GM21717 (cell line): ENCODE measurements at regions not wholly inside any gene's neighbourhood (a gene's known extent, or its start where the extent isn't known, plus 50 kb on each side); places are given as distances from the start of the nearest gene placed in this dataset.
"Not testable (repeated sequence)": the region's sequence is repeated elsewhere in the genome, so short reads cannot be mapped to it uniquely, and the experiment has no call there.

Experiments used
- ATAC-seq: cut with Tn5 transposase; IDR thresholded peaks from one replicate; pipeline ENCODE4 v1.9.1; 2021; ENCODE audit warnings: mild to moderate bottlenecking, moderate library complexity; ENCODE audit not compliant: unreplicated experiment

DNA sequence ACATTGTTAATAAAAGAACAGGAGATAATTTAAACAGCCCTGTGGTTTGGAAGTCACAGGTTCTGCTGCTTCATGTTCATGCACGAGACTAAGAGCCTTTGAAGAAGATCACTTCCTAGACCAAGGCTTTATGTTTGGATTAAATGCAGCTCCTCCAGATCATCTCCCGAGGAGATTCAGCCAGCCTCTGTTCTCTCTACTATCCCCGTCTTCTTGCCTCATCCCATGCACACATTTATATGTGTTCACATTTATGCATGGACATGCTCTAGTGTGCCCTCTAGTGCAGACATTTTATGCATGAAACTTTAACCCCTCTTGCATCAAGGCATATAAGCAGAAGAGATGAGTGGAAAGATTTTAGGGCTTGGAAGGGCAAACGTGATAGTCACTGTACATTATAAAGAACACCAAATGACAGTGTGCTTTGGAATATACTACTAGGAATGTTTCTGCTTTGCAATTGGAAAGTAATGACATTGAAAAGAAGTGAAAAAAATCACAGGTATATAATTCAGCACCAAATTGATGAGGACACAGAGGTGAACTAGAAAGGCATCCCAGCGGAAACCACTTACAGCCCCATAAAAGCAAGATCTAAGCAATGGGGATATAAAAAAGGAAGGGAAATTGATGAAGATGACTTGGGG is 271.5 kb upstream of the PLGLB2 start:
- not testable (repeated sequence) for ATAC-seq

DNA sequence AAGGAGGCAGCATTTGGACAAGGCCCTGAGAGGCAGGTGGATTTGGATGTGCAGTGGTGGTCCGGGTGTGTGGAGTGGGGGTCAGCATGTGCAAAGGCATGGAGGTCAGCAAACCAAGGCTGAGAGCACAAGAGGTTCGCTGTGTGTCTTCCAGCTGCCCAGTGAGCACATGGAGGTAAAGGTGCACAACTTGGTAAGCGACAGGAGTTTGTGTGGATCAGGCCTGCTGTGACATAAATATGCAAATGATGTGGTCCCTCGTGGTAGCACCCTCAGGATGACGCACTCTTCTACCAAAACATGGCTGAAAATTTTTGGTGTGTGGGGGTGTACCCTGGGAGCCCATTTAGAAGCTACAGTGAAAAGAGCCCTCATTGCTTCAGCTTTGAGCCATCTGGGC is 271.0 kb upstream of the PLGLB2 start:
- not testable (repeated sequence) for ATAC-seq

DNA sequence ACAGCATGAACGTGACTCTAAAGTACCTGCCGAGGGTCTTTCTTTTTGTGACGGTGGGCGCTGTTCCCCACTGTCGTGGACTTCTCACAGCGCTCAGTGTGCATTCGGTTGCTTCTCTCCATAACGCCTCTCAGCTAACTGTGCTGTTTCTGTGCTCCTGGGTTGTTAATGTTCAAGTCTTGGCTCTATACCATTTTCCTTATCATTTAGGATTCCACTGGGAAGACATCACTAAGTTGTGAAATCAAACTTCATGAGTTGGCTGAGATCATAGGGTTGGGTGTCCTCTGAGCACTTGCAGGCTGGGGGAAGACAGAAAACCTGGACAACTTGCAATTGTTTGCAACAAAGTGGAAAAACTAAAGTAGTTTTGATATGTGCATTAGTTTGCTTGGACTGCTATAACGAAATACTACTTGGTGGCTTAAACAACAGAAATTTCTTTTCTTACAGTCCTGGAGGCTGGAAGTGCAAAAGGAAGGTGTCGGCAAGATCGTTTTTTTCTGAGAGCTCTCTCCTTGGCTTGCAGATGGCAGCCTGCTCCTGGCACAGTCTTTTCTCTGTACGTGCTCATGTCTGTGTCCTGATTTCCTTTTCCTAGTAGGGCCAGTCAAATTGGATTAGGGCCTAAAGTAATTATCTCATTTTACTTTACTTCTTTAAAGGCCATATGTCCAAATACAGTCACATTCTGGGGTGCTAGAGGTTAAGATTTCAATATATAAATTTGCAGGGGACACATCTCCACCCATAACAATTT is 270.0 kb upstream of the PLGLB2 start:
- ATAC-seq, result not testable (repeated sequence)

DNA sequence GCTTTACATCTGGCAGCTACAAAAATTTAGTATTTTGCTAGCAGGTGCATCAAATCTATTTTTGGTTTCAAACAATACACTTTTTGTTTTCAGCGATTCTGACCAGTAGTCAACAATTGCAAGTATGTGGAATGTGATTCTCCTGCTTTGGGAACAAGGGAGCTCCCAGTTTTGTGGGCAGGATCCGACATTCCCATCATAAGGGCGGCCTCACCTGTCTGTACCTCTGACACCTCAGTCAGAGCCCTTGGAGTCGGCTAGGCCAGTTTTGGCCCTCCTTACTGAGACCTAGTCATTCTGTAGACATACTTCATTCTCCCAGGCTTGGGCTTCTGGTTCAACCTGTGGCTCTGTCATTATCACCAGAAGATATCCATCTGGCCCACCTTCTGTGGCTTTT is 269.0 kb upstream of the PLGLB2 start:
- not testable (repeated sequence) for ATAC-seq

DNA sequence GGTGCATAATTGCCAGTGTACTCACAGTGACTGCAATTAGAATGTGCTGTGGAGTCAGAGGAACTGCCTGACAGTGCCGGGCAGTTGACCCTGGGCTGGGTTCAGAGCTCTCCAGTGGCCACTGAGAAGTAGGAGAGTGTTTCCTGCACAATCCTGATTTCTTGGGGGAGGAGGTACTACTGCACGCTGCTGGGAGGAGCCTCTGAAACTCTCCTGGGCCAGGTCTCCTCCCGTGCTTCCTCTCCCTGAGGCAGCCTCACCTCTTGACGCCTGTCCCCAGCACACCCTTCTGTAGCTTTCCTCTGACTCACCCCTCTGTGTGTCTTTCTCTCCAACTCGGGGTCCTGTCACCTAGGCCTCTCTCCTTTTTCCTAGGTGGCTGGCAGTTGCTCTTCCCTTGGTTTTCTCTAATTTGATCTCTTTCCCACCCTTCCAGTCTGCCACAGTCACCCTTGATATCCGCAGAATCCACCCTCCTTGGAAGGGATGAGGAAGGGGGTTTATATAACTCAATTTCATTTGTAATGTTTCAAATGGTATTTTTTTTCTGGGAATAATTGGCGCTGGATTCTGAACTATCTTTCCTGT is 264.7 kb upstream of the PLGLB2 start:
- not testable (repeated sequence) for ATAC-seq

DNA sequence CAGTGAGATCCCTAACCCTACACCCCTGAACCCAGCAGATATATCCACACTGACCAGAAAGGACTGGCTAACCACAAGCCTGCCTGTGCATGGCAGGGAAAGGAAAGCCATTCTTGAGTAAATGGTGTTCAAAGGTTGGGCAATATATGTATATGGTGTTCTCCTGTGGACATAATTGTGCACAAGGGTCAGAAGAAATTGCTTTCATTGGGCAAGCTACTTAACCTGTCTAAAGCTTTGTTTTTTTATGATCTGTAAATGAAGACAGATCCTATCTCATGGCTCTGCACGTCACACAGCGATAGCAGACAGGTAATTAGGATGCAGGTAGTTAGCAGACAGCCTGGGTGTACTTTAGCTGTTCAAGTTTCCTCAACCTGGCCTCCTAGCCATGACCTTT is 263.5 kb upstream of the PLGLB2 start:
- not testable (repeated sequence) for ATAC-seq

DNA sequence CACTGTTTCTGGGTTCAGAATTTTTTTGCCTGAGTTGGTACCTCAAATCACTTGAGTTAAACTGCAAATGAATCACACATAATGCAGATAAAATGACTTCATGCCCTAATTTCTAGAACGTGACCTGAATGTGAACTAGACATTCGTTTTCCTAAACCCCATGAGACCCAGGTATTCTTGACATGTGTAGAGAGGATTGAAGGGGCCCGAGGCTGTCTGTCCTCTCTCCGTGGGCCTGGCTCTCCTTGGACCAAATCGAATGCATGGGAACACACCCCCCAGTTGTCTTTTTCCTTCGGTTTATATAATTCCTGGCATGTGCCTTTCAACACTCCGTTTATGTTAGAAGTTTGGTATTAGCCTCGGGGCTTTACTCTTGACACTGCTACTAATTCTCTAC is 262.4 kb upstream of the PLGLB2 start:
- ATAC-seq, result peak; percentile 6

DNA sequence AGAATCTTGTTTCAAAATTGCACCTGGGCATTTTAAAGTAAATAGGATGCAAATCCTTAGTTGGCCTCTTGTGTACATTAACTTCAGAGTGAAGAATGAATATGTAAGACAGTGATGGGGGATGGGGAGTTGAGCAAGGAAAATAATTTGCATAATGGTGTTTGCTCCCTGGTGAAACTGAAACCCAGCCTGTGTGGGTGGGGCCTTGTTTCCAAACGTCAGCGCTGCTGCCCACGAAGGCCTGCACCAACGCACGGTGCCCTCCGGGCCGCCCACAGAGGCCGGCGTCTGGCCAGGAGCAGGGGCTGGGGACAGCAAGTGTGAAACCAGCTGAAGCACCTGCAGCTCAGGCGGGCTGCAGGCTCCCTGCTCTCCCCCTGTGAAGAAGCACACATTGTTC is 262.0 kb upstream of the PLGLB2 start:
- peak; percentile 91 for ATAC-seq

DNA sequence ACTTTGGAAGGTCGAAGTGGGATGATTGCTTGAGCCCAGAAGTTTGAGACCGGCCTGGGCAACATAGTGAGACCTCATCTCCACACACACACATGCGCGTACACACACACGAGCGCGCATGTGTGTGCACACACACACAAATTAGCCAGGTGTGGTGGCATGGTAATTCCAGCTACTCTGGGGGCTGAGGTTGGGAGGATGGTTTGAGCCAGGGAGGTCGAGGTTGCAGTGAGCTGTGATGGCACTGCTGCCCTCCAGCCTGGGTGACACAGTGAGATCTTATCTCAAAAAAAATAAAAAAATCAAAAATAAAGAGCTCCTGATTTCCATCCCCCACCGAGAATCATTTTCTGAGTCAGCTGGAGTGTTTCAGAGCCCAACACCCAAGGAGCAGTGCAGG is 261.5 kb upstream of the PLGLB2 start:
- ATAC-seq, result not testable (repeated sequence)

DNA sequence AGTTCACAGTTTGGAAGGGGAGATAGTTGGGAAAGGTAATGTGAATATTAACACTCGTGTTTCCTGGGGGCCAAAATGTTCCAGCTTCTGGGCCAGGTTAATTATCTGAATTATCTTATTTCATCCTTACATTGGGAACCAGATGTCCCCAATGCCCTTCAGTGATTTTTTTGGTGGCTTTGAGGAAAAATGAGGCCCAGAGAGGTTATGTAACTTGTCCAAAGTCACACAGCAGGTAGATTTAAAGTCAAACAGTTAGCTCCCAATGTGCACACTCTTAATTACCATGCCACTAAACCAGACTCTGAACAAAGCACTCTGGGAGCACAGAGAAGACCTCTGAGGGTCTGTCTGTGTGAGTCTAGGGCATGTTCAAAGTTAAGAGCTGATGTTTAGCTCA is 259.9 kb upstream of the PLGLB2 start:
- not testable (repeated sequence) for ATAC-seq

DNA sequence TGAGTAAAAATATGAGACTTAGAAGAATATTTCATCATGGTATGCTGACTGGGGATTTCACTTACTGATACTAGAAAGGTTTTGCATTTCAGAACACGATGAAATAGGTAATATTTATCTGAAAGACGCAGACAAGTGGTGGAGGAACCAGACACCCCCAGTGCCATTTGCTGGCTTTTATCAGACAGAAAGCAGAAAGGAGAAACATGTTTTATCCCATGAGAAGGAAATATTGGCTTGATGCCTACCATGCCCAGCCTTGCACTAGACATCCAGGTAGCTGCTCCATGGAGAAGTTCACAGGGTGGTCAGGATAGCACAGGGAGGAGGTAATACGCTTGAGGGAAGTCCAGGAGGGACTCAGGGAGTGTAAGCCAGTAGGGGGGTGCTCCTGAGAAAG is 258.9 kb upstream of the PLGLB2 start:
- not testable (repeated sequence) for ATAC-seq

DNA sequence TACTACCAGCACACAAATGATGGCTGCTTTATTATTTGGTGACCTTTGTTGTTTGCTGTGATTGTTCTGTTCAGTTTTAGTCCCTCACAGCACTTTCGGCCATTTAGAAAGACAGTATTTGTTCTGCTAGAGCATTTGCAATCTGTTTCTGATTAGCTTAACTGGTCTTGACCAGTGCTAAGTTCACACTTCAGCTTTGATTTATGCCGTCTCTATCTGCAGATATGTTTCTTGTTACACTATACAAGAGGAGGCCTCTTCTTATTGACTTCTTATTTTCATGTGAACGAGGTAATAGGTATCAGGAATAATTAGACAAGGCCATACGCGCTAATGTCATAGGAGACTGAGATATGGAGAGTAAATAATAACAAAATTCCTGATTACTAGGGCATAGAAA is 253.0 kb upstream of the PLGLB2 start:
- not testable (repeated sequence) for ATAC-seq

DNA sequence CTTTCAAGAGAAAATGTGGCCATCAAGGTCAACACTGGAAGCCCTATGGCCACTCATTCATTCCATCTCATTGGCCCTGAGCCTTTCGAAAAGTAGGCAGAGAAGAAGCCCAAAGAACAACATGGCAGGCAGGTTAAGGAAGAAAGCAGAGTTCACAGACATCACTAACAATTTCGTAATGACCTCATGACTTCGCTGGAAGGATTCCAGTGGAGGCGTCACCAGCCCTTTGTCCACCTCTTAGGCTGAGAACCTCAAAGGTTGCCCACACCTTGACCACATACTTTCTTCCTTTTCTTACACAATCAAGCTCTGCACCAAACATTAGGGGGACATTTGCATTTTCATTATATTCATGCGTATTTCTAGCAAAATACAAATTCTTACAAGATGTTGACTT is 252.4 kb upstream of the PLGLB2 start:
- ATAC-seq, result not testable (repeated sequence)

DNA sequence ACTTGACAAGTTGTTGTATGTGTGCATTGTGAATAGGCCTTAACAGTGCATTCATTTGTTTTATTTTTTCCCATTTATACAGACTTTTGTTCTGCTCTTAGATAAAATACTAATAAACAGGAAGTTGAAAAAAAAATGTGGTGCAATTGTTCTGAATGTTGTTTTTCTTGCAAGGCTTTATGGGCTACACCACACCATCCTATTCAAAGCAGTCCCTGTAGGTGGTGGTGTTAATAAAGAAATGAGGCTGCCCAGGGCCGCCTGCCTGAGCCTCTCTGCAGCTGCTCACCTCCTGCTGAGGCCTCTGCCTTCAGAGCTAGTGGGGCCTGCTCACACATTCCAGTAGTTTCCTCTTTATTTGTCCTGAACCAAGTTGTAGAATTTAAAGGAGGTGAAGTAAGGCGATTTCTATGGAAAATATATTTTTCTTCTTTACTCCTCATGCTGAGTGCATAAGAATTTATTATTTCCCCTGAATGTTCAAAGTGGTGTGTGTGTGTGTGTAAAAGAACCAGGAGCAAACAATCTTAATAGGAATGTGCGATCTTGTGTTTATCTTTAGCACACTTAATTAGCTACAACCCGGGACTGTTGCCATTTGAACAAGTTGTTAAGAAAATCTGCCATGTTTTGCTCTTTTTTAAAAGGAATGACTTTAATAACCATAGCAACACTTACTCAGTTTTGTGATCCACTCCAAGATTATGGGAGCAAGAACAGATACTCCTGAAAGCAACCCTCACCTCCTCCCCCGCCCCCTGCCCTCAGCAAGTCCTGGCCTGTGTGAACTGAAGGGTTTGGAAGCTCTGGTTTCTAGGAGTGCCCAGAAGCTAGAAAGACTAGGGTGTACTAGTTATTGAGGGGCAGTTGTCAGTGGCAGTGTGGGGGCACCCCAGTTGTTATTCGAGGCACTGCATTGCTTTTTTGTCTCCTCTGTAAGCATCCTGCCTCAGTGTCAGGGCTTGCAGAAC is 251.6 kb upstream of the PLGLB2 start:
- peak; percentile 69 for ATAC-seq

DNA sequence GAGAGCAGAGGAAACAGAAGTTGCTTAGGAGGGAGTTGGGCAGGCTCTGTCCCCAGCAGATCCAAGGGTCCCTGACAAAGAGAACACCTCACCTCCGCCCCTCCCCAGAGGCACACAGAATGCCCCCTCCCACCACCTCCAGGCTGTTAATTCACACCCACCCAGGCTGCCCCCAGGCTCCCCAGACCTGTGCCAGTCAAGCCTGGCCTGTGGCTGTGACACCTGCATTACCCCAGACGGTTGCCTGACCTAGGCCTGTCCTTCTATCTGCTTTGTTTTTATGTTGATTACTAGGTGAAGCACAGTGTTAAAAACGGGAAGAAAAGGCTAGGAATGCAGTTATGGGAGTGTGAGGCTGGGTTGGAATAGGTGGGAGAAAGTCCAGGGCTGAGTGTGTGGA is 250.8 kb upstream of the PLGLB2 start:
- not testable (repeated sequence) for ATAC-seq

DNA sequence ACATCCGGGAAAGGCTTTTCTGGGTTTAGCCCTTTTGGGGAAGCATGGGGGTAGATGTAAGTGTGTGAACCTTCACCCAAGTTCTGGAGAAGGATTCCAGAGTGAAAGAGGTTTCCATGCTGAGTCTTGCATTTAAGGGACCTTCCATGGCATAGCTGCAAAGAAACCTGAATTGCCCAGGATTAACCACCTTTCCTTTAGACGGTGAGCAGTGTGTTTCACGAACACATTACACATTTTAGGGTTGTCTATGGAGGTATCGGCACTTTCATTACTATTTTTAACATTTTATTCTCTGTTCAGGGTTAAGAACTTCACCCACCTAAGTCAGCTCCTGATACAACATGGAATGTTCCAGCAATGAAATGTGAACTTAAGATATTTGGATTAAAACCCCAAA is 250.2 kb upstream of the PLGLB2 start:
- ATAC-seq, result not testable (repeated sequence)

DNA sequence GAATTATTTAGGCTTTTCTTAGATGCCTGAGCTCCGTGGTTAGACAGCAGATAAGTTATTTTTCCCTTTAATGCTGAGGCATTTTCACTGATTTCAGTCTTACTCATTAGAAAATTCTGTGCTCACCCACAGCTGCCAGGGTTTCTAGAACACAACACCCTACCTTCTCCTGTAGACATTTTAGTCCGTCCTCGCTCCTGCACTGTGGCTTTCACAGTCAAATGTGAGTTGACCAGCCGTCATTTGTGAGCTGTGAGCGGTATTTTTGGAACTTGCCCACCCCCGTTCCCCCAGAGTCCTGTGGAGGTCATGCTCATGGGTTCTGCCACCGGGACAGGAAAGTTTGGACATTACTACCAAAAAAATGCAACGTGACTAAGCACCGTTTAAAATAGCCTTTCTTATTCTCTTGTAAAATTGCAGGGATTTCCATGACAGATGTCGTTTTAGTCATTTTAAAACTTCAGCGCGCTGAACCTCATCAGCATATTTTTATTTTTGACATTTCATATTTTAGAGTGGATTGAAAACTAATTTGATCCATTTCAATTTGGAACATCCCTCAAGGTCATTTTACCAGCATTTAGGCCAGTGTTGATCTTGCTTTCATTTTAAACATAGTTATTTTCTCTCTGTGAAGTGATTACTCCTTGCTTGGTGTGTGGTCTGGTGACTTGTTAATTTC is 249.6 kb upstream of the PLGLB2 start:
- ATAC-seq, result peak; percentile 60

DNA sequence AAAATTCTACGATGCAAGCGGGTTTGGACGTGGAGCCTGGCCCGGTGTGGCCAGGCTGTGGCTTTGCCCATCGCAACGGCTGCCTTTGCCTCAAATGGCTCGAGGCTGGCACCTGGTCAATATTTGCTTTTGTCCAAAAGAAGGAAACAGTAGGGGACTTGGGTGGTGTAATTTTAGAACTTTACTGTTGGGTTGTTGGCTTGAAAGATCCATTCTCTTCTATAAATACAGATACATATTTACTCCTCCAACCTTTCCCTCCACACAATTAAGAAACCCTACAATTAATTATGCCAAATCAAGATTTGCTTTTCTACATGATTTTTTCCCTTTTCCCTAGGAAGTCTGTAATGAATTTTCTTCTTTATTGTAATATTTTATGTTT is 249.0 kb upstream of the PLGLB2 start:
- not testable (repeated sequence) for ATAC-seq

DNA sequence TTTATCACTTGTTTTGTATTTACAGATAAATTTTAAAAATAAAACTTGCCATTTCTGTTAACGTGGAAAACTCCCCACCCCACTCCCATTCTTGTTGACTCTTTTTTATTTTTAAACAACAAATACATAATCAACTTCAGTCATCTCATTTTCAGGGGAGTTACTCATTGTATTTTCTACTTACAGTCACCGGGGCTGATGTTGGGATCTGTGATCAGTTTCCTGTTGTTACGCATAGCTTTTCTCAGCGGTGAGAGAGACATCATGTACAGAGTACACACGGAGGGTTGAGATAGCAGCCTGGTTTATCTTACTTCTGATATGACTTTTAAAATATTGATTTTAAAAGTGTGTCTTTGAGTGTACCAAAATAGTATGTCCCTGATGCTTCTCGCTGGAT is 248.0 kb upstream of the PLGLB2 start:
- not testable (repeated sequence) for ATAC-seq

DNA sequence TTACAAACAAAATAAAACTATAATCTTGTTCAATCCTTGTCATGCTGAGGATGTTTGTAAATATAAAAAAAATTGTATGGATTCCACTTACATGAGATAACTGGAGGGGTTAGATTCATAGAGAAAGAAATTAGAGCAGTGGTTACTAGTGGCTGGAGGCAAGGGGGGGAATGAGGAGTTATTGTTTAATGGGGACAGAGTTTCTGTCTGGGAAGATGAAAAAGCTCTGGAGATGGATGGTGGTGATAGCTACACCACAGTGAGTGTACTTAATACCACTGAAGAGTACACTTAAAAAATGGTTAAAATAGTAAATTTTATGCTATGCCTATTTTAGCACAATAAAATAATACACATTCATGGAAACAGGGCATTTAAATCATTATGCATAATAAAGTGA is 247.5 kb upstream of the PLGLB2 start:
- ATAC-seq, result not testable (repeated sequence)
